HepG2 (cell line): ENCODE measurements at regions not wholly inside any gene's neighbourhood (a gene's known extent, or its start where the extent isn't known, plus 50 kb on each side); places are given as distances from the start of the nearest gene placed in this dataset.

Experiments
- ATAC-seq: fragments of 200-7000 bp; cut with Tn5 transposase; 3 replicates; pipeline ENCODE4 v1.9.1; 2020; ENCODE audit warnings: mild to moderate bottlenecking, moderate library complexity
- BruUV-seq: library from RNA; stranded (reverse); fragments of 400-500 nt; replicated peaks from 2 replicates; lab custom pipeline; 2021; lab: Mats Ljungman, UMichigan
- CTCF ChIA-PET: fragments of 300-600 bp; formaldehyde crosslinking; extraction: SDS; loops from one replicate; lab custom pipeline; 2021; ENCODE audit warnings: low total read pairs, inconsistent platforms, low intra/inter-chr PET ratio; lab: Yijun Ruan, JAX
- POLR2A ChIA-PET: fragments of 350-600 bp; sonication (Branson Sonifier 250); formaldehyde crosslinking; loops from one replicate; lab custom pipeline; 2020; ENCODE audit warnings: antibody characterized with exemption, inconsistent platforms; lab: Yijun Ruan, JAX
- DNase-seq: peaks from one replicate; pipeline ENCODE4 v3.0.0-alpha.2; 2015; ENCODE audit warnings: low spot score
- FAIRE-seq: peaks from 3 replicates; lab custom pipeline; 2011; peaks lifted over from hg19 to GRCh38; lab: Jason Lieb, UNC
- H2AFZ ChIP-seq: one replicate; pipeline ENCODE4 v1.6.1; 2011; ENCODE audit warnings: low read length, inconsistent platforms
- H3K27ac ChIP-seq: fragments of 300-600 bp; 3 replicates; pipeline ENCODE4 v1.8.0; 2011; ENCODE audit warnings: mixed run types, mild to moderate bottlenecking, mixed read lengths, low read length, inconsistent platforms; ENCODE audit not compliant: insufficient read depth; ENCODE audit errors: extremely low read length
- H3K27me3 ChIP-seq, 2 experiments: fragments of 200-600 bp in 1 of 2; 2 replicates in 1 of 2; 3 replicates in 1 of 2; pipeline versions ENCODE4 v1.6.0 to v1.8.0; 2011; ENCODE audit warnings: low read length in 2 of 2, mild to moderate bottlenecking in 2 of 2, moderate library complexity in 2 of 2, inconsistent platforms in 1 of 2; ENCODE audit not compliant: insufficient read depth in 2 of 2, control insufficient read depth in 1 of 2
- H3K36me3 ChIP-seq, 2 experiments: fragments of 200-600 bp in 1 of 2; replicated peaks in 1 of 2; 2 replicates in 1 of 2; 3 replicates in 1 of 2; pipeline versions ENCODE4 v1.5.1 to v1.8.0; 2011; ENCODE audit warnings: low read length in 2 of 2, inconsistent platforms in 1 of 2; ENCODE audit not compliant: insufficient read depth in 2 of 2, control insufficient read depth in 1 of 2
- H3K4me1 ChIP-seq: 2 replicates; pipeline ENCODE4 v1.5.1; 2012; ENCODE audit warnings: low read length, inconsistent platforms; ENCODE audit not compliant: insufficient read depth
- H3K4me2 ChIP-seq: 2 replicates; pipeline ENCODE4 v1.6.0; 2011; ENCODE audit warnings: low read depth, low read length, inconsistent platforms
- H3K4me3 ChIP-seq, 3 experiments: fragments of 200-600 bp in 1 of 3; sonication (generic), shearing (Covaris generic) in 1 of 3; replicated peaks in 1 of 3; 2 replicates each; pipeline ENCODE4 v1.5.1; 2011 to 2016; ENCODE audit warnings: low read length in 3 of 3, inconsistent platforms in 2 of 3, low read depth in 2 of 3, mild to moderate bottlenecking in 2 of 3, control low read depth in 1 of 3, mixed read lengths in 1 of 3; ENCODE audit not compliant: insufficient read depth in 1 of 3
- H3K79me2 ChIP-seq: one replicate; pipeline ENCODE4 v1.6.1; 2011; ENCODE audit warnings: low read length, inconsistent platforms; ENCODE audit not compliant: insufficient read depth
- H3K9ac ChIP-seq: 2 replicates; pipeline ENCODE4 v1.6.0; 2011; ENCODE audit warnings: mild to moderate bottlenecking, low read depth, low read length, inconsistent platforms; ENCODE audit not compliant: insufficient read depth
- H3K9me3 ChIP-seq: 2 replicates; pipeline ENCODE4 v1.5.1; 2012; ENCODE audit warnings: mild to moderate bottlenecking, low read length
- H4K20me1 ChIP-seq: 2 replicates; pipeline ENCODE4 v1.6.0; 2011; ENCODE audit warnings: inconsistent platforms, mild to moderate bottlenecking, low read length, moderate library complexity; ENCODE audit not compliant: insufficient read depth
- ATF7 ChIP-seq, 2 experiments: fragments of 450-650 bp in 1 of 2; sonication (generic) in 1 of 2; formaldehyde crosslinking in 1 of 2; IDR thresholded peaks; 2 replicates each; pipeline versions ENCODE4 v1.4.0 to v1.6.1; 2016 to 2020; ENCODE audit warnings: antibody characterized with exemption in 1 of 2, mild to moderate bottlenecking in 1 of 2, missing genetic modification reagents in 1 of 2
- PREB ChIP-seq: sonication (generic); formaldehyde crosslinking; IDR thresholded peaks from 2 replicates; pipeline ENCODE4 v1.4.0; 2020; ENCODE audit warnings: missing genetic modification reagents
- ZSCAN5A ChIP-seq: sonication (generic); formaldehyde crosslinking; IDR thresholded peaks from 2 replicates; pipeline ENCODE4 v1.8.0; 2022; ENCODE audit warnings: mild to moderate bottlenecking, missing genetic modification reagents, borderline replicate concordance
- WGBS: methylation state at CpG from one replicate; pipeline ENCODE4 v1.1.6; 2017; ENCODE audit warnings: low lambda C conversion rate; 5-methylcytosine and 5-hydroxymethylcytosine counted together
- in situ Hi-C: cut with HindIII; loops from 2 replicates; pipeline ENCODE4 v1.10.0; 2017; ENCODE audit warnings: low pct_unique_long_range_greater_than_20kb; ENCODE audit not compliant: extremely low pct_ligation_motif_present
- intact Hi-C: fragments of 100-400 bp; cut with micrococcal nuclease; formaldehyde crosslinking; loops from one replicate; pipeline ENCODE4 v1.10.0; 2022; ENCODE audit not compliant: unreplicated experiment

- FAIRE-seq (no peak), DNase-seq (no peak), ATAC-seq (no peak)
- ChIA-PET POLR2A (no interaction called here), CTCF (no interaction called here)
- TF ChIP-seq ZSCAN5A (CRISPR knock-in tag) (no peak), PREB (CRISPR knock-in tag) (no peak), ATF7 (IDR thresholded peaks at IDR 0.05) (peak; percentile 64), ATF7 (CRISPR knock-in tag; IDR thresholded peaks at IDR 0.05) (no peak)
- in situ Hi-C loops: no loop called here
- no peaks in the 10 kb centered on the region; a peak in 1 of 5 replicates for H3K27me3 ChIP-seq
- H2AFZ ChIP-seq: no peak overlapping the region
- H3K4me3 ChIP-seq: no peak overlapping the region
- no peaks in the 10 kb centered on the region for H3K36me3 ChIP-seq
- H3K4me1 ChIP-seq: no peaks in the 10 kb centered on the region
- H3K9me3 ChIP-seq: no peaks in the 10 kb centered on the region
- H3K4me2 ChIP-seq: no peak overlapping the region
- intact Hi-C loops: no loop called here
- H3K79me2 ChIP-seq: no peaks in the 10 kb centered on the region
- no TSS peak for BruUV-seq
- WGBS: 30% methylated on average over 3 of the region's 3 CpGs
- no peak overlapping the region for H3K9ac ChIP-seq
- no peak overlapping the region for H3K27ac ChIP-seq
- H4K20me1 ChIP-seq: no peaks in the 10 kb centered on the region
These were observed 146.8 kb upstream of the KITLG start for GRCh38 chr12:88726806-88727720.
